Endothelial cell of umbilical vein (primary cell): ENCODE measurements at regions not wholly inside any gene's neighbourhood (a gene's known extent, or its start where the extent isn't known, plus 50 kb on each side); places are given as distances from the start of the nearest gene placed in this dataset.

Experiments used
- BruUV-seq: library from RNA; stranded (reverse); fragments of 400-500 nt; replicated peaks from 2 replicates; lab custom pipeline; 2021; lab: Mats Ljungman, UMichigan
- CTCF ChIA-PET: fragments of 300-600, 350-600 bp; sonication (Branson Sonifier 250); formaldehyde crosslinking; loops from one replicate; lab custom pipeline; 2021; ENCODE audit warnings: antibody characterized with exemption, inconsistent platforms; lab: Charles Lee
- POLR2A ChIA-PET: fragments of 300-600, 350-600 bp; sonication (Branson Sonifier 250); formaldehyde crosslinking; loops from one replicate; lab custom pipeline; 2021; ENCODE audit warnings: antibody characterized with exemption, inconsistent platforms; lab: Charles Lee
- DNase-seq: peaks from one replicate; pipeline ENCODE4 v3.0.0-alpha.2; 2011; ENCODE audit warnings: low read depth, low spot score
- FAIRE-seq: peaks from 2 replicates; lab custom pipeline; 2011; peaks lifted over from hg19 to GRCh38; lab: Jason Lieb, UNC
- H2AFZ ChIP-seq: 2 replicates; pipeline ENCODE4 v1.6.0; 2012; ENCODE audit warnings: low read depth, low read length, control low read depth, inconsistent platforms
- H3K27ac ChIP-seq: 2 replicates; pipeline ENCODE4 v1.5.1; 2011; ENCODE audit warnings: low read depth, mild to moderate bottlenecking, control low read depth, low read length, moderate library complexity; ENCODE audit not compliant: insufficient read depth
- H3K27me3 ChIP-seq, 2 experiments: 2 replicates each; pipeline versions ENCODE4 v1.6.0 to v1.6.1; 2011; ENCODE audit warnings: low read length in 2 of 2, mixed read lengths in 1 of 2; ENCODE audit not compliant: control insufficient read depth in 2 of 2, insufficient read depth in 2 of 2
- H3K36me3 ChIP-seq, 2 experiments: 2 replicates in 1 of 2; 3 replicates in 1 of 2; pipeline ENCODE4 v1.5.1; 2011; ENCODE audit warnings: low read length in 2 of 2, mild to moderate bottlenecking in 1 of 2, moderate library complexity in 1 of 2; ENCODE audit not compliant: control insufficient read depth in 2 of 2, insufficient read depth in 2 of 2; ENCODE audit errors: extremely low read depth in 1 of 2
- H3K4me1 ChIP-seq: 3 replicates; pipeline ENCODE4 v1.5.1; 2011; ENCODE audit warnings: mild to moderate bottlenecking, low read length; ENCODE audit not compliant: control insufficient read depth, insufficient read depth; ENCODE audit errors: extremely low read depth
- H3K4me2 ChIP-seq: 2 replicates; pipeline ENCODE4 v1.6.1; 2011; ENCODE audit warnings: low read length, control low read depth, mixed read lengths; ENCODE audit not compliant: insufficient read depth
- H3K4me3 ChIP-seq, 3 experiments: fragments of 200-600 bp in 1 of 3; sonication (generic), shearing (Covaris generic) in 1 of 3; replicated peaks in 1 of 3; 2 replicates each; pipeline ENCODE4 v1.5.1; 2011 to 2016; ENCODE audit warnings: control low read depth in 3 of 3, low read length in 3 of 3, mild to moderate bottlenecking in 2 of 3, inconsistent platforms in 1 of 3, low read depth in 1 of 3, moderate library complexity in 1 of 3; ENCODE audit not compliant: insufficient read depth in 1 of 3
- H3K79me2 ChIP-seq: 2 replicates; pipeline ENCODE4 v1.6.0; 2012; ENCODE audit warnings: low read length, inconsistent platforms; ENCODE audit not compliant: control insufficient read depth, insufficient read depth
- H3K9ac ChIP-seq: replicated peaks from 2 replicates; pipeline ENCODE3; 2011; ENCODE audit warnings: low read length, control low read depth; ENCODE audit not compliant: insufficient read depth; ENCODE audit errors: extremely low read depth
- H3K9me1 ChIP-seq: replicated peaks from 3 replicates; pipeline ENCODE4 v1.6.0; 2011; ENCODE audit warnings: mild to moderate bottlenecking, low read length; ENCODE audit not compliant: control insufficient read depth, insufficient read depth; ENCODE audit errors: extremely low read depth
- H3K9me3 ChIP-seq: replicated peaks from 2 replicates; pipeline ENCODE4 v1.5.1; 2012; ENCODE audit warnings: low read length, inconsistent platforms; ENCODE audit not compliant: control insufficient read depth, insufficient read depth
- H4K20me1 ChIP-seq: replicated peaks from 2 replicates; pipeline ENCODE3; 2011; ENCODE audit warnings: mild to moderate bottlenecking, low read length; ENCODE audit not compliant: control insufficient read depth, insufficient read depth; ENCODE audit errors: extremely low read depth
- EZH2 ChIP-seq: IDR thresholded peaks from 2 replicates; pipeline ENCODE4 v1.6.1; 2012; ENCODE audit warnings: borderline replicate concordance, low read depth, mild to moderate bottlenecking, moderate library complexity, low read length, inconsistent platforms; ENCODE audit not compliant: severe bottlenecking
- FOS ChIP-seq: IDR thresholded peaks from 2 replicates; pipeline ENCODE4 v1.6.1; 2011; ENCODE audit warnings: mild to moderate bottlenecking, low read length, moderate library complexity, borderline replicate concordance; ENCODE audit not compliant: insufficient read depth
- GATA2 ChIP-seq: IDR thresholded peaks from 2 replicates; pipeline ENCODE4 v1.7.0; 2011; ENCODE audit warnings: low read depth, mild to moderate bottlenecking, moderate library complexity, mixed read lengths, low read length; ENCODE audit not compliant: insufficient read length, insufficient read depth
- POLR2A ChIP-seq: IDR thresholded peaks from 2 replicates; pipeline ENCODE4 v1.6.1; 2012; ENCODE audit warnings: low read depth, mild to moderate bottlenecking, control low read depth, low read length
- POLR2AphosphoS5 ChIP-seq: IDR thresholded peaks from 2 replicates; pipeline ENCODE4 v1.6.1; 2012; ENCODE audit warnings: low read depth, mild to moderate bottlenecking, control low read depth, low read length, moderate library complexity; ENCODE audit not compliant: insufficient read depth
- dilution Hi-C: fragments of 300-500 bp; cut with MboI; formaldehyde crosslinking; loops from one replicate; pipeline ENCODE4 v1.15.0; 2019; ENCODE audit warnings: low sequenced_read_pairs; ENCODE audit not compliant: extremely low pct_ligation_motif_present
- intact Hi-C: fragments of 100-400 bp; cut with micrococcal nuclease; formaldehyde crosslinking; loops from one replicate; pipeline ENCODE4 v1.10.0; 2022
- TF ChIP-seq, protein P1 (sequence below), 2 donors: IDR thresholded peaks; 1 replicate in 1 of 2; 2 replicates in 1 of 2; pipeline ENCODE4 v1.5.1; 2011; ENCODE audit warnings: low read length in 2 of 2, mild to moderate bottlenecking in 2 of 2, moderate library complexity in 2 of 2, control low read depth in 1 of 2, inconsistent platforms in 1 of 2, low read depth in 1 of 2; ENCODE audit not compliant: insufficient read depth in 1 of 2; ENCODE audit errors: extremely low read depth in 1 of 2

DNA sequence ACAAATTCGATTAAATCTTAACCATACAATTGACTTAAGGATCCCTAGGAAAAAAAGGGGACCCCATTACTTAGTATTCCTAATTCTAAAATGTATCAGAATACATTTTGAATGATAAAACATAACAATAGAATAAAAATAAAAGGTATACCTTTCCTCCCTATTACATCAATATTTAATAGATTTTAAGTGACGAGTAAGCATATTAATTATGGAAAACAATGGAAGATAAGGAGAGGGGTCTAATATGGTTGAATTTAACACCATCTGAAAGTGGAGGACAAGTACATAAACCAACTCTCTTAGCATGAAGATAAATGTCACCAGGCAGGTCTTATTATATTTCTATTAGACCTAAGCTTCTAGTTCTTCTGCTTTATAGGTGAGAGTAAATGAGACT is 232.1 kb downstream of the HAO1 start:
- Histone ChIP-seq H3K79me2 (no peaks in the 10 kb centered on the region), H4K20me1 (no peaks in the 10 kb centered on the region), H3K27me3 (no peaks in the 10 kb centered on the region), H3K27ac (no peak overlapping the region), H3K9me3 (no peaks in the 10 kb centered on the region), H2AFZ (no peak overlapping the region), H3K4me3 (no peak overlapping the region), H3K4me2 (no peak overlapping the region), H3K4me1 (no peaks in the 10 kb centered on the region), H3K36me3 (no peaks in the 10 kb centered on the region), H3K9ac (no peak overlapping the region), H3K9me1 (no peaks in the 10 kb centered on the region)
- no TSS peak for BruUV-seq
- intact Hi-C loops (no loop called here), dilution Hi-C loops (no loop called here)
- FAIRE-seq (no peak), DNase-seq (no peak)
- ChIA-PET CTCF (interaction anchor here (0.7 kb wide), 1 partner anchor 34 kb away, joined by 3 read pairs; no protein-coding TSS in a partner anchor), POLR2A (no interaction called here)
- TF ChIP-seq FOS (no peak), POLR2A (no peak), POLR2AphosphoS5 (no peak), EZH2 (no peak)
- TF ChIP-seq, protein P1, sequence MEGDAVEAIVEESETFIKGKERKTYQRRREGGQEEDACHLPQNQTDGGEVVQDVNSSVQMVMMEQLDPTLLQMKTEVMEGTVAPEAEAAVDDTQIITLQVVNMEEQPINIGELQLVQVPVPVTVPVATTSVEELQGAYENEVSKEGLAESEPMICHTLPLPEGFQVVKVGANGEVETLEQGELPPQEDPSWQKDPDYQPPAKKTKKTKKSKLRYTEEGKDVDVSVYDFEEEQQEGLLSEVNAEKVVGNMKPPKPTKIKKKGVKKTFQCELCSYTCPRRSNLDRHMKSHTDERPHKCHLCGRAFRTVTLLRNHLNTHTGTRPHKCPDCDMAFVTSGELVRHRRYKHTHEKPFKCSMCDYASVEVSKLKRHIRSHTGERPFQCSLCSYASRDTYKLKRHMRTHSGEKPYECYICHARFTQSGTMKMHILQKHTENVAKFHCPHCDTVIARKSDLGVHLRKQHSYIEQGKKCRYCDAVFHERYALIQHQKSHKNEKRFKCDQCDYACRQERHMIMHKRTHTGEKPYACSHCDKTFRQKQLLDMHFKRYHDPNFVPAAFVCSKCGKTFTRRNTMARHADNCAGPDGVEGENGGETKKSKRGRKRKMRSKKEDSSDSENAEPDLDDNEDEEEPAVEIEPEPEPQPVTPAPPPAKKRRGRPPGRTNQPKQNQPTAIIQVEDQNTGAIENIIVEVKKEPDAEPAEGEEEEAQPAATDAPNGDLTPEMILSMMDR (IDR thresholded peaks at IDR 0.05; ENCODE audit: extremely low read depth in 1 of 2, insufficient read depth in 1 of 2, low read depth in 1 of 2, low read length in 2 of 2): no peak

DNA sequence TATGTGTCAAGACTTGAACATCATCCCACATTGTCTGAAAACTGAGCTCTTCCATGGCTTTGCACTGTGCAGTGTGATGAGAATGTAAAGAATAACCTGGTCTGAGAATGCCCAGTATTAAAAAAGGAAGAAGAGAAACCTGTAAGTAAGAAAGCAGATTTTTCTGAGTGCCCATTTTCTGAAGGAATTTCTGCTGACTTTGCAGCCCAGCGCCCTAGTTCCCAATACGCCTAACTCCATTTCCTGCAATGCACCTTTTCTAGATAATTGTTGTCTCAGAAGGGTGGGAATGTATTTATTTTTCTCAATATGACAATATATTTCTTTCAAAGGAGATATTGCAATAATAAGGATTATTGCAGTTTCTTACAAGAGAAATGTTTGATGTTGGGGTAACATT is 231.5 kb downstream of the HAO1 start:
- no peaks in the 10 kb centered on the region for H4K20me1 ChIP-seq
- dilution Hi-C loops (no loop called here), intact Hi-C loops (no loop called here)
- CTCF ChIA-PET: interaction anchor here (0.7 kb wide), 1 partner anchor 33 kb away, joined by 3 read pairs; no protein-coding TSS in a partner anchor
- no peaks in the 10 kb centered on the region for H3K79me2 ChIP-seq
- H3K36me3 ChIP-seq: no peaks in the 10 kb centered on the region
- BruUV-seq: no TSS peak
- TF ChIP-seq GATA2: no peak
- H3K27me3 ChIP-seq: no peaks in the 10 kb centered on the region
- H3K4me1 ChIP-seq: no peaks in the 10 kb centered on the region
- FAIRE-seq (no peak), DNase-seq (no peak)
- H3K4me3 ChIP-seq: no peak overlapping the region
- H3K9me1 ChIP-seq: no peaks in the 10 kb centered on the region
- POLR2A ChIA-PET: no interaction called here
- H3K9me3 ChIP-seq: no peaks in the 10 kb centered on the region
- H3K4me2 ChIP-seq: no peak overlapping the region
- H2AFZ ChIP-seq: no peak overlapping the region
- no peak overlapping the region for H3K27ac ChIP-seq
- H3K9ac ChIP-seq: no peak overlapping the region
